ENCODE measurements at regions not wholly inside any gene's neighbourhood (a gene's known extent, or its start where the extent isn't known, plus 50 kb on each side); places are given as distances from the start of the nearest gene placed in this dataset.
"Not testable (repeated sequence)": the region's sequence is repeated elsewhere in the genome, so short reads cannot be mapped to it uniquely, and the experiment has no call there.

DNA sequence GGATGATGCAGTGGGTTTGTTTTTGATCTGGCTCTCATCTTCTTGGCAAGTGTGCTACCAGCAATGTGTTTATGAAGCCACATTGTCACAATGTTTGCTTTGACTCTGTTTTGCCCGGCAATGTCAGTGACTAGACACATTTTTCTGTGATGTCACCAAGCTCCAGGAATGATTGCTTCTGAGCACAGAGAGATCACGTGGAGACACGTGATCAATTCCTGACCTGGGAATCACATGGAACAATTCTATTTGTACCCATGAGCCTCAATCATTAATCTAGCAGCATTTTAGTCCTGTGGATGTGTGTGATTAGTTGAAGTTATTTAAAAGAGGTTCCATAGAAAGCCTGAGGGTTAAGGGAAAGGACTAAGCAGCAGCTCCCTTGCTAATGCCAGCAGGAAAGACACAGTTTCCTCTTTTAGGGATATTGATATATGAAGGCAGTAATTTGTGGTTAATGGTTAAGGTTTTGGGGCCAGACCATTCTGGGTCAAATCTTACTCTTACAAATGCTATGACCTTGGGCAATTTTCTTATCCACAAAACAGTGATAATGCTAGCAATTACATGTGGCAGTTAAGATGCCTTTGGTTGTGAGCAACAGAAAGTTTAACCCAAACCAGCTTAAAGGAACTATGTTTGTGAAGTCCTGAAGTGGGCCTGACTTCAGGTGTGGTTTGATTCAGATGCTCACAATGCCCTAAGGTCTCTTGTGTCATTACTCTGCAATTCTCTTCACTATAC, 59.0 kb downstream of the FASLG start:
- no peak for DNase-seq

DNA sequence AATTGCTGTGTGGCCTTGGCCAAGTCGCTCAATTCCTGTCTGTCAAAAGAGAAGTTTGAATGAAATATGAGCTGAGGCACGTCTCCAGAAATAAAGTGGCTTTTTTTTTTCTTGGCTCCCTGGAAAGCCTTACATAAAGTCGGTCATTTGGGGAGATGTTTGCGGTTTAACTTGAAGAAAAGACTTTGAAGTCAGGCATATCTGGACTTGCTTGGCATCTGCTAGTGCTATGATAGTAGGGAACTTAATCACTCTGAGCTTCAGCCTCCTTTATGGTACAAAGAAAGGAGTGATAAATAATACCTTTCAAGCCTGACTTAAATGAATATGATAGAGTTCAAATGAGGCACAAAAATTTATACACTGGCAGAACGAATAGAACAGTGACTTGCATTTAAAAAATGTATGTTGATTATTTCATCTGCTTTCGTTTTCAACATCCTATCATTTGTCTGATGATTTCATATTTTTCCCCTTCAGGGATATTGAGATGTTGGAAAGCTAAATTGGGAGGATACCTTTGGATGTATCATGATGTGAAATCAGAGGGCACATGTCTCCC, 60.2 kb downstream of the FASLG start:
- no peak for DNase-seq

GRCh38 chr1:172719694-172720138, 60.8 kb downstream of the FASLG start:
- DNase-seq, result no peak

DNA sequence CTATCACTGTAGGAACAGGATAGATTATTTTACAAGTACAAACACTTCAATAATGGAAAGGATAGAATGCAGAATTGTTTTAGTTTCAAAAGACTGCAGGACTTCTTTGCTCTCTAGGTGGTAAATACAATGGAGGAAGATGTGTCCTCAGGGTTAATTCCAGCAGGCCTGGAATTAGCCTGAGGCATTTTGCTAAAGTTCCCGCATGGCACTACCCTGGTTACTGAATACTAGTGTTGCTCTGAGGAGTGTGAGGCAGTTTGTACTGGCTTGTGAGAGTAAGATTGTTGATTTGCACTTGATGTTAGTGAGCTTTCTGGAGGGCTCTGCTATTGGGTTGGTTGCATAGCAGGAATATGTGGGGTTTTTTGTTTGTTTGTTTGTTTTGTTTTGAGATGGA, 61.4 kb downstream of the FASLG start:
- no peak for DNase-seq

- no peak for DNase-seq
Observed at GRCh38 chr1:172723251-172723650, 64.3 kb downstream of the FASLG start.

- no peak for DNase-seq
Observed at GRCh38 chr1:172724232-172724631, 65.3 kb downstream of the FASLG start.

GRCh38 chr1:172724765-172725613, 66.1 kb downstream of the FASLG start:
- DNase-seq, result no peak

DNA sequence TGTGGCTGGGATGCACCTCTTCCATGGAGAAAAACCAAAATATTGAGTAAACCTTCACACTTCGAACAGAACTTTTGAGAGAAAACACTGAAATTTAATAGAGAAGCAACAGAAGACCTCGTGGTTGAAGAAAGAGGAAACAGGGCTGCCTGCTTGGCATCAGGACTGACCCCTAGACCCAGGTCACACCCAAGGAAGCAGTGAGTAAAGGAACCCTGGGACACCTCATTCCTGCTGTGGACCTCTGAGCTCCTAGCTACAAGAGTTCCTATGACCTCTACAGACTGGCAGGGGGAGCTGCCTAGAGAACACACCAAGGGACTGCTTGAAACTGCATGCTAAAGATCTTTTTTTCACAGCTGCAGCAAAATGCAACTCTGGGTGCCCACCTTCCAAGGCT, 67.8 kb downstream of the FASLG start:
- DNase-seq, result no peak

DNA sequence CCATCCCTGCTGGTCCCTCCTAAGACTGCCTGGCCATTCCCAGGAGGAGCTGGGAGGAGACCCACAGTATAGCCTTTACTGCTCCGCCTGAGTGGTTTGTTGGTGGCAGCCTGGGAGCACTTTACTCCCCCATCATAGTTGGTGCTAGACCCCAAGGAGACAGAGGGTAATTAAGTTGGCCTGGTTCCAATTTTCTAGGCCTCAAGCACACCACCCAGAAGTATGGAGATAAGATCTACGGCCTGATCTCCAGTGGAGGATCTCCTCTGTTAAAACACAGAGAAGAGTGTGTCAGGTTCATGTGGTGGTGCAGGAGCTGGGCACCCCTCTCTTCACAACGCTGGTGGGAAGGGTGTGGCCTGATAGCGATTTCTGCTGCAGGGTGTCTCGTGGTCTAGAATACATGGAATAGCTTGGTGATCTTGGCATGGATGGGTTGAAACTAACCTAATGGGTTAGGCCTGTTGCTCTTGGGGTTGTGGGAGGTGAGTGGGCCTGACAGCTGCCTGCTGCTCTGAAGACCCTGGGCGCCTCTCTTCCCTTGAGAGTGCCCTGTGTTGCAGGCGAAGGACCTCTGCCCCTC, 68.5 kb downstream of the FASLG start:
- no peak for DNase-seq

GRCh38 chr1:172727956-172728603, 69.2 kb downstream of the FASLG start:
- no peak for DNase-seq

- not testable (repeated sequence) for DNase-seq
Observed at GRCh38 chr1:172728705-172729104, 69.8 kb downstream of the FASLG start.

GRCh38 chr1:172732427-172732826, 73.5 kb downstream of the FASLG start:
- no peak for DNase-seq

DNA sequence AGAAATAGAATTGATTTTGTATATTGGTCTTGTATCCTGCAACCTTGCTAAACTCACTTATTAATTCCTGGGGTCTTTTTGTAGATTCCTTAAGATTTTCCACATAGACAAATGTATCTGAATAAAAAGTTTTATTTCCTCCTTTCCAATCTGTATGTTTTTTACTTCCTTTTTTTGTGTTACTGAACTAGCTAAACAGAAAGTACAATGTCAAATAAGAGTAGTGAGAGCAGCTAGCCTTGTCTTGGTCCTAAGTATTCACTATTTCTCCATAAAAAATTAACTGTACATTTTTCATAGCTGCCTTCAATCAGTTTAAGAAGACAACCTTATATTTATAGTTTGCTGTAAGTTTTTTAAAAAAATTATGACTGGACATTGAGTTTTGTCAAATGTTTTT, 74.9 kb downstream of the FASLG start:
- DNase-seq, result no peak

DNA sequence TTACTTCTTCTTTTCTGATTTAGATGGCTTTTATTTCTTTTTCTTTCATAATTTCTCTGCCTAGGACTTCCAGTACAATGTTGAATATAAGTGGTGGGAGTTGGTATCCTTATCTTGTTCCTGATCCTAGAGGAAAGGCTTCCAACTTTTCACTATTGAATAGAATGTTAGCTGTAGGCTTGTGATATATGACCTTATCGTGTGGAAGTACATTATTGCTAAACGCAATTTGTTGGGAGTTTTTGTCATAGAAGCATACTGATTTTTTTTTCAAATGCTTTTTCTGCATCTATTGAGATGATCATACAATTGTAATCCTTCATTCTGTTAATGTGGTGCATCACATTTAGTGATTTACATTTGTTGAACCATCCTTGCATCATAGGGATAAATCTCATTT, 79.5 kb downstream of the FASLG start:
- DNase-seq, result no peak

DNA sequence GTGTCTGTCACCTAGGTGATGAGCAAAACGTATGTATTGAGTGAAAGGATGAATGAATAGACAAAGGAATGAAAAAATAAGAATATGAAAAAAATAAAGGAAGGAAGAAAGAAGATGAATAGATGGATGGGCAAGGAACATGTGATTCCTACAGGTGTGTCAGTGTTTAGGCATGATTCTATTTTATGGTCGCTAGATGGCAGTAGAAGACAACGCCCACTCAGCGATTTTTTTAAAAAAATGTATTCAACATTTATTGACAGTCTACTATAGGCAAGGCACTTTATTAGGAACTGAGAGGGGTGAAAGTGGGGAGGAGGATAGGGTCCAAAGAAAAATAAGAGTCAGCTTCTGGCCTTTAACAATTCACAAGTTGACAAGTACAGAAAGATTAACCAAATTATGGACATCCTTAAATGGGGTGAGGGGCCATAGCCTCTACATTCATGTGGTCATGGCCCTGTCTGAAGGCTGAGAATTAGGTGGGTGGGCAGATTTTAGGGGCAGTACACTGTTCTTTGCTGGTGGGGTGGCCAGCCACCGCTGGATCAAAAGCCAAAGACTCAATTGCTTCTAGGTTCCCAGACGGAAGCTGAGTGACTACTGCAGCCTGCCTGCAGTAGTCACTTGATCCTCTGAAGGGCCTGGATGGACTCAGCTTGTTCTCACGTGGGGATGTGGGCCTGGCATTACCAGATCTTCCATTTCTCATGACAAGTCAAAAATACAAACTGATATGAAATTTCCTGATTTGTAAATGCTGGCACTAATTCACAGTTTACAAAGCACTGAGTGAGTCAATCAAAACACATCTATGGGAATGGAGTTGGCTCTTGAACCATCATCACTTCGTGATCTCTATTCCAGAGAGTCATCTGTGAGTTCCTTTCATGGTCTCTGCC, 83.9 kb downstream of the FASLG start:
- no peak for DNase-seq

GRCh38 chr1:172745014-172745413, 86.1 kb downstream of the FASLG start:
- DNase-seq, result no peak

DNA sequence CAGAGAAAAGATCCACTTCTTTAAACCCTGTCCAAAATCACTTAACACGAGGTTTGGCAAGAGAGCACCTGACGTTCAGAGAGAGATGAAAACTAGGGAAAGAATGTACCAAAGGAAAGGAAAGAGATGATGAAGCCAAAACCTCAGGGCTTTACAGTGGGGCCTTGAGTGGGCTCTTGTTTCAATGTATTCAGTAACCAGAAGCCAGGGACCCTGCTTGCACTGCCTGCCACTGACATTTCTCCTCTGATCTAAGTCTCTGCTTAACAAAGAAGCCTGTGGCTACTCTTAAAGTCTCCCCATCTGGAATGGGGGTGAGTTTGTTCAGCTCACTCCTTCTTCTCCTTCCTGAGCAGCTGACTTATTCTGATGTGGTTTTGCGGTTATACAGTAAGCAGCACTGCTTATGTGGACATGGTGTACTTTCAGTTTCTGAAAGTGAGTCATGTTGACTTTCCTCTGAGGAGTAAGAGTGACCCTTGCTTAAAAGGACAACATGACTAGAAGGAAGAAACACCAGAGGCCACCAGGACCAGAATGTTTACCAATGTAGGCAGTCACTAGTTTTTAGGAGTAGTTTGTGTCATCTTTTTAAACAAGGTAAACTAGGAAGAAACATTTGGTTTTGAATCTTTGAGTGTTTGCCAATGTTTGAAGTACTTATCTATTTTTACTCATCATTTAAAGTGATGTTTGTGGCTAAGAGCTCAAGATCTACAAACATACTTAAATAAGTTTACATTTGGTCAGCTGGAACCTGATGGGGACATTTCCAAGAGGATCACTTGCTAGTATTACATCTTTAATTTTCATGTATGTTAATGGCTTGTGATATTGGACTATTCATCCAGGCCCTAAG, 87.4 kb downstream of the FASLG start:
- no peak for DNase-seq

- no peak for DNase-seq
Observed at GRCh38 chr1:172748201-172748600, 89.3 kb downstream of the FASLG start.

- no peak for DNase-seq
Observed at GRCh38 chr1:172751683-172752082, 92.8 kb downstream of the FASLG start.

DNA sequence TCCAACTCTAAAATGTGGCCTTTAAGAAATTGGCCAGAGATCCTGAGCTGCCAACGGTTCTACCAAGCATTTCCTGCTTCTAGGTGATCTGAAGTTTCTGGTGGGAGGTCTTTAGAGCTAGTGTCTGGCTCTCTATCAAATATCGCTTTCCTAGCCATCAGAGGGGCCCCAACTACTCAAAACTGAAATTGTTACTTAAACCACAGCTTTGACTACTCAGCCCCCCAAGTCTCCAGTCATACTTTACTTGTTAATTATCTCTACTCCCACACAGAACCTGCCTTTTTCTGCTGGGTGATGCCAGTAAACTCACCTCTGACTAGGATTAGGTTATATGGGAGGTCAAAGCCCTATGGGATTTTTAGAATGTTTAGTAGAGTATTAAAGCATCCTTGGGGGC, 95.1 kb downstream of the FASLG start:
- no peak for DNase-seq

- DNase-seq, result no peak
Observed at GRCh38 chr1:172754609-172755008, 95.7 kb downstream of the FASLG start.

Measured in activated CD4-positive, CD25-positive, alpha-beta regulatory T cell treated with anti-CD3 and anti-CD28 coated beads, Interleukin-2, amount 50 U/mL, for 72 hours (primary cell).